ENCODE measurements at regions not wholly inside any gene's neighbourhood (a gene's known extent, or its start where the extent isn't known, plus 50 kb on each side); places are given as distances from the start of the nearest gene placed in this dataset.

DNA sequence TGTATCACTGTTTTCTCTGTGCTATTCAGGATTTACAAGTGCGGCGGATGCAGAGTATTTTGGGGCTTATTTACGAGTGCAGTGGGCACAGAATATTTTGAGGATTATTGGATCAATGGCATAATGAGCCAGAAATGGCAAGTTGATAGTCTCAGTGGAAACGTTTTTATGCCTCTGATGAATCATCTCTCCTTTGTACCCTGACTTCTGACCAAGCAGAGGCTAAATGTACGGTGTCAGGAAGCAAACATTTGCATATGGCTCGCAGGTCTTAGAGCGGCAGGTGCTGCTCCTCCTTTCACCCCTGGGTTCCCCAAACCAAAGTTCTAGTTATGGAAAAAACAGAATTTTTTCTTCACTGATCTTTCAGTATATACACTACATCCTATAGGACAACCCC is 94.5 kb downstream of the LIG4 start:
- H3K4me3 ChIP-seq = no peak overlapping the region
- H3K36me3 ChIP-seq (ENCODE audit: control insufficient read depth, insufficient read depth, low read length) = no peaks in the 10 kb centered on the region
- in situ Hi-C loops (cut with MboI) = no loop called here
- DNase-seq (ENCODE audit: extremely low read depth in 1 of 4, low spot score in 3 of 4) = no peak
- H3K4me1 ChIP-seq (replicated peaks in 1 of 2; ENCODE audit: control insufficient read depth in 2 of 2, insufficient read depth in 2 of 2, low read length in 2 of 2) = no peaks in the 10 kb centered on the region
- no peak overlapping the region for H3K4me2 ChIP-seq (ENCODE audit: insufficient read depth, low read length)
- no peaks in the 10 kb centered on the region for H3K9me1 ChIP-seq (ENCODE audit: control insufficient read depth, insufficient read depth, low read length)
- H3K9ac ChIP-seq (ENCODE audit: insufficient read depth in 1 of 2, low read depth in 2 of 2, low read length in 2 of 2) = no peak overlapping the region
- no peaks in the 10 kb centered on the region for H3K27me3 ChIP-seq (ENCODE audit: control insufficient read depth in 2 of 2, insufficient read depth in 2 of 2, low read length in 2 of 2)
- FAIRE-seq = no peak
- TF ChIP-seq SAP30 (IDR thresholded peaks at IDR 0.05; ENCODE audit: borderline replicate concordance, insufficient read depth, low read depth, low read length, poor library complexity, severe bottlenecking) = no peak
- TF ChIP-seq AFF4 (CRISPR knock-in tag; IDR thresholded peaks at IDR 0.05) = no peak
- no peak for TF ChIP-seq TEAD4 (IDR thresholded peaks at IDR 0.05; ENCODE audit: low read length)
- TF ChIP-seq TEAD4 (CRISPR knock-in tag; IDR thresholded peaks at IDR 0.05; ENCODE audit: borderline replicate concordance) = no peak
- no peak for TF ChIP-seq NR4A1 (CRISPR knock-in tag; IDR thresholded peaks at IDR 0.05)
- TF ChIP-seq NR4A1 (tag; IDR thresholded peaks at IDR 0.05) = no peak
- no peak for TF ChIP-seq MAFF (IDR thresholded peaks at IDR 0.05; ENCODE audit: low read length)
- TF ChIP-seq CLOCK (CRISPR knock-in tag; IDR thresholded peaks at IDR 0.05; ENCODE audit: borderline replicate concordance) = no peak
- TF ChIP-seq HMBOX1 (IDR thresholded peaks at IDR 0.05) = no peak
- no peak for TF ChIP-seq ARID1B (IDR thresholded peaks at IDR 0.05)
- H2AFZ ChIP-seq (ENCODE audit: low read depth, low read length) = no peak overlapping the region
- no peak overlapping the region for H3K27ac ChIP-seq (ENCODE audit: extremely low read depth, low read depth, low read length)
- no peaks in the 10 kb centered on the region for H3K79me2 ChIP-seq (ENCODE audit: control insufficient read depth, insufficient read depth, low read length)
- H4K20me1 ChIP-seq (replicated peaks; ENCODE audit: control insufficient read depth, insufficient read depth, low read length) = no peaks in the 10 kb centered on the region
- WGBS (ENCODE audit: insufficient coverage, low coverage, missing lambda C conversion rate) = 0% methylated on average over 7 of the region's 7 CpGs
- no peak for ATAC-seq
- ChIA-PET POLR2A (no interaction called here), CTCF (ENCODE audit: low intra/inter-chr PET ratio) (no interaction called here)
- no TSS peak for BruUV-seq (replicated peaks)
- intact Hi-C loops (cut with micrococcal nuclease) = no loop called here
- H3K9me3 ChIP-seq (replicated peaks; ENCODE audit: control insufficient read depth, insufficient read depth, low read depth, low read length) = no peaks in the 10 kb centered on the region

Data from K562 (cell line).